NCI-H1417 treated with DMSO at 0.1 percent for 48 hours (cell line): ENCODE measurements at regions not wholly inside any gene's neighbourhood (a gene's known extent, or its start where the extent isn't known, plus 50 kb on each side); places are given as distances from the start of the nearest gene placed in this dataset.
"Not testable (repeated sequence)": the region's sequence is repeated elsewhere in the genome, so short reads cannot be mapped to it uniquely, and the experiment has no call there.

Experiments used
- DNase-seq: peaks from one replicate; lab custom pipeline; 2025; lab: John Stamatoyannopoulos, UW

GRCh38 chr13:62176051-62176450, 760.4 kb upstream of the PCDH20 start:
- DNase-seq: no peak

GRCh38 chr13:62173958-62174357, 758.3 kb upstream of the PCDH20 start:
- DNase-seq: no peak

GRCh38 chr13:62171697-62172096, 756.0 kb upstream of the PCDH20 start:
- no peak for DNase-seq

- no peak for DNase-seq
These were observed 753.2 kb upstream of the PCDH20 start for GRCh38 chr13:62168891-62169290.

- no peak for DNase-seq
These were observed 752.1 kb upstream of the PCDH20 start for GRCh38 chr13:62167650-62168172.

GRCh38 chr13:62162860-62163259, 747.2 kb upstream of the PCDH20 start:
- no peak for DNase-seq

- no peak for DNase-seq
These were observed 742.9 kb upstream of the PCDH20 start for GRCh38 chr13:62158520-62158919.

GRCh38 chr13:62151724-62152123, 736.1 kb upstream of the PCDH20 start:
- not testable (repeated sequence) for DNase-seq

- DNase-seq: no peak
These were observed 726.4 kb upstream of the PCDH20 start for GRCh38 chr13:62142048-62142447.

GRCh38 chr13:62139597-62139996, 723.9 kb upstream of the PCDH20 start:
- no peak for DNase-seq

- DNase-seq: no peak
These were observed 722.2 kb upstream of the PCDH20 start for GRCh38 chr13:62137629-62138405.

GRCh38 chr13:62131604-62132003, 716.0 kb upstream of the PCDH20 start:
- DNase-seq: no peak

- no peak for DNase-seq
These were observed 714.7 kb upstream of the PCDH20 start for GRCh38 chr13:62130062-62130970.

- DNase-seq: no peak
These were observed 713.4 kb upstream of the PCDH20 start for GRCh38 chr13:62129000-62129551.

- no peak for DNase-seq
These were observed 710.8 kb upstream of the PCDH20 start for GRCh38 chr13:62126400-62126799.

GRCh38 chr13:62125451-62125850, 709.8 kb upstream of the PCDH20 start:
- no peak for DNase-seq

GRCh38 chr13:62123409-62123808, 707.8 kb upstream of the PCDH20 start:
- no peak for DNase-seq

GRCh38 chr13:62122434-62122833, 706.8 kb upstream of the PCDH20 start:
- no peak for DNase-seq

GRCh38 chr13:62119739-62120700, 704.4 kb upstream of the PCDH20 start:
- DNase-seq: peak; percentile 27

- no peak for DNase-seq
These were observed 700.2 kb upstream of the PCDH20 start for GRCh38 chr13:62115831-62116230.

GRCh38 chr13:62113179-62113578, 697.5 kb upstream of the PCDH20 start:
- DNase-seq: no peak
